GM12864 (cell line): ENCODE measurements at regions not wholly inside any gene's neighbourhood (a gene's known extent, or its start where the extent isn't known, plus 50 kb on each side); places are given as distances from the start of the nearest gene placed in this dataset.

Experiments used
- DNase-seq: peaks from one replicate; pipeline ENCODE4 v3.0.0-alpha.2; 2011; ENCODE audit warnings: low read depth
- H3K4me3 ChIP-seq: 2 replicates; pipeline ENCODE4 v1.5.1; 2011; ENCODE audit warnings: mild to moderate bottlenecking, low read depth, low read length, control low read depth
- CTCF ChIP-seq: IDR thresholded peaks from 2 replicates; pipeline ENCODE4 v1.5.1; 2011; ENCODE audit warnings: low read depth, mild to moderate bottlenecking, moderate library complexity, low read length, control low read depth, inconsistent platforms; ENCODE audit errors: missing control alignments

GRCh38 chr7:47677093-47677492, 95.2 kb upstream of the TNS3 start:
- no peak for DNase-seq
- H3K4me3 ChIP-seq: no peak overlapping the region
- no peak for TF ChIP-seq CTCF

GRCh38 chr7:47672977-47673381, 91.1 kb upstream of the TNS3 start:
- no peak overlapping the region for H3K4me3 ChIP-seq
- no peak for TF ChIP-seq CTCF
- no peak for DNase-seq

- no peak overlapping the region for H3K4me3 ChIP-seq
- TF ChIP-seq CTCF: no peak
- no peak for DNase-seq
Measured at GRCh38 chr7:47672271-47672791, 90.4 kb upstream of the TNS3 start.

GRCh38 chr7:47671358-47671757, 89.4 kb upstream of the TNS3 start:
- no peak overlapping the region for H3K4me3 ChIP-seq
- DNase-seq: no peak
- TF ChIP-seq CTCF: no peak

GRCh38 chr7:47670729-47671128, 88.8 kb upstream of the TNS3 start:
- no peak for TF ChIP-seq CTCF
- H3K4me3 ChIP-seq: no peak overlapping the region
- peak; percentile 96 for DNase-seq

GRCh38 chr7:47669901-47670384, 88.0 kb upstream of the TNS3 start:
- no peak overlapping the region for H3K4me3 ChIP-seq
- no peak for TF ChIP-seq CTCF
- DNase-seq: no peak

GRCh38 chr7:47669178-47669891, 87.4 kb upstream of the TNS3 start:
- peak; percentile 92 for DNase-seq
- no peak for TF ChIP-seq CTCF
- H3K4me3 ChIP-seq: no peak overlapping the region
